ENCODE measurements at regions not wholly inside any gene's neighbourhood (a gene's known extent, or its start where the extent isn't known, plus 50 kb on each side); places are given as distances from the start of the nearest gene placed in this dataset.

GRCh38 chr10:52609071-52609470, 163.5 kb downstream of the MBL2 start:
- DNase-seq (ENCODE audit: low read depth): no peak

- DNase-seq (ENCODE audit: low read depth): no peak
Observed at GRCh38 chr10:52609626-52610240, 162.9 kb downstream of the MBL2 start.

GRCh38 chr10:52615331-52615730, 157.3 kb downstream of the MBL2 start:
- no peak for DNase-seq (ENCODE audit: low read depth)

- DNase-seq (ENCODE audit: low read depth): no peak
Observed at GRCh38 chr10:52615756-52616394, 156.7 kb downstream of the MBL2 start.

- no peak for DNase-seq (ENCODE audit: low read depth)
Observed at GRCh38 chr10:52616395-52616764, 156.2 kb downstream of the MBL2 start.

GRCh38 chr10:52617346-52617745, 155.2 kb downstream of the MBL2 start:
- DNase-seq (ENCODE audit: low read depth): no peak

GRCh38 chr10:52619052-52619451, 153.5 kb downstream of the MBL2 start:
- no peak for DNase-seq (ENCODE audit: low read depth)

GRCh38 chr10:52621635-52622079, 150.9 kb downstream of the MBL2 start:
- no peak for DNase-seq (ENCODE audit: low read depth)

- no peak for DNase-seq (ENCODE audit: low read depth)
Observed at GRCh38 chr10:52623761-52624160, 148.8 kb downstream of the MBL2 start.

- DNase-seq (ENCODE audit: low read depth): no peak
Observed at GRCh38 chr10:52627279-52627678, 145.3 kb downstream of the MBL2 start.

GRCh38 chr10:52631146-52631545, 141.4 kb downstream of the MBL2 start:
- DNase-seq (ENCODE audit: low read depth): no peak

- no peak for DNase-seq (ENCODE audit: low read depth)
Observed at GRCh38 chr10:52631648-52632047, 140.9 kb downstream of the MBL2 start.

- DNase-seq (ENCODE audit: low read depth): no peak
Observed at GRCh38 chr10:52632591-52632990, 140.0 kb downstream of the MBL2 start.

- no peak for DNase-seq (ENCODE audit: low read depth)
Observed at GRCh38 chr10:52633266-52633665, 139.3 kb downstream of the MBL2 start.

- no peak for DNase-seq (ENCODE audit: low read depth)
Observed at GRCh38 chr10:52635651-52636050, 136.9 kb downstream of the MBL2 start.

GRCh38 chr10:52636874-52637273, 135.7 kb downstream of the MBL2 start:
- DNase-seq (ENCODE audit: low read depth): no peak

- DNase-seq (ENCODE audit: low read depth): no peak
Observed at GRCh38 chr10:52637592-52637991, 135.0 kb downstream of the MBL2 start.

- DNase-seq (ENCODE audit: low read depth): no peak
Observed at GRCh38 chr10:52639652-52640051, 132.9 kb downstream of the MBL2 start.

GRCh38 chr10:52642208-52642607, 130.4 kb downstream of the MBL2 start:
- no peak for DNase-seq (ENCODE audit: low read depth)

GRCh38 chr10:52644373-52645186, 128.0 kb downstream of the MBL2 start:
- DNase-seq (ENCODE audit: low read depth): peak; percentile 31

GRCh38 chr10:52645187-52645758, 127.3 kb downstream of the MBL2 start:
- no peak for DNase-seq (ENCODE audit: low read depth)

- DNase-seq (ENCODE audit: low read depth): peak; percentile 15
Observed at GRCh38 chr10:52649511-52649910, 123.1 kb downstream of the MBL2 start.

- no peak for DNase-seq (ENCODE audit: low read depth)
Observed at GRCh38 chr10:52650873-52651272, 121.7 kb downstream of the MBL2 start.

All from CMK (cell line).